GM12872 (cell line): ENCODE measurements at regions not wholly inside any gene's neighbourhood (a gene's known extent, or its start where the extent isn't known, plus 50 kb on each side); places are given as distances from the start of the nearest gene placed in this dataset.

Source experiments
- CTCF ChIP-seq: IDR thresholded peaks from 3 replicates; pipeline ENCODE4 v1.5.1; 2011; ENCODE audit warnings: low read depth, mild to moderate bottlenecking, low read length, moderate library complexity; ENCODE audit not compliant: insufficient read depth

GRCh38 chr7:69172357-69173077 is 425.8 kb upstream of the AUTS2 start:
- no peak for TF ChIP-seq CTCF

GRCh38 chr7:69173341-69173740 is 424.9 kb upstream of the AUTS2 start:
- no peak for TF ChIP-seq CTCF

GRCh38 chr7:69173846-69174245 is 424.4 kb upstream of the AUTS2 start:
- TF ChIP-seq CTCF = no peak

- TF ChIP-seq CTCF = no peak
Measured at GRCh38 chr7:69176841-69177240, 421.4 kb upstream of the AUTS2 start.

GRCh38 chr7:69177461-69177861 is 420.8 kb upstream of the AUTS2 start:
- no peak for TF ChIP-seq CTCF

- no peak for TF ChIP-seq CTCF
Measured at GRCh38 chr7:69177941-69178494, 420.3 kb upstream of the AUTS2 start.

- TF ChIP-seq CTCF = no peak
Measured at GRCh38 chr7:69180662-69181061, 417.6 kb upstream of the AUTS2 start.
